ENCODE measurements at regions not wholly inside any gene's neighbourhood (a gene's known extent, or its start where the extent isn't known, plus 50 kb on each side); places are given as distances from the start of the nearest gene placed in this dataset.

- TF ChIP-seq NFE2L1 (CRISPR knock-in tag; IDR thresholded peaks at IDR 0.05) = no peak
- no peak for TF ChIP-seq CTCF (IDR thresholded peaks at IDR 0.05)
Observed at GRCh38 chr4:10753856-10754402, 69.4 kb upstream of the CLNK start.
